ENCODE measurements at regions not wholly inside any gene's neighbourhood (a gene's known extent, or its start where the extent isn't known, plus 50 kb on each side); places are given as distances from the start of the nearest gene placed in this dataset.
A peak's percentile ranks its signal among the peaks of the same experiment; 100 is the strongest.

DNA sequence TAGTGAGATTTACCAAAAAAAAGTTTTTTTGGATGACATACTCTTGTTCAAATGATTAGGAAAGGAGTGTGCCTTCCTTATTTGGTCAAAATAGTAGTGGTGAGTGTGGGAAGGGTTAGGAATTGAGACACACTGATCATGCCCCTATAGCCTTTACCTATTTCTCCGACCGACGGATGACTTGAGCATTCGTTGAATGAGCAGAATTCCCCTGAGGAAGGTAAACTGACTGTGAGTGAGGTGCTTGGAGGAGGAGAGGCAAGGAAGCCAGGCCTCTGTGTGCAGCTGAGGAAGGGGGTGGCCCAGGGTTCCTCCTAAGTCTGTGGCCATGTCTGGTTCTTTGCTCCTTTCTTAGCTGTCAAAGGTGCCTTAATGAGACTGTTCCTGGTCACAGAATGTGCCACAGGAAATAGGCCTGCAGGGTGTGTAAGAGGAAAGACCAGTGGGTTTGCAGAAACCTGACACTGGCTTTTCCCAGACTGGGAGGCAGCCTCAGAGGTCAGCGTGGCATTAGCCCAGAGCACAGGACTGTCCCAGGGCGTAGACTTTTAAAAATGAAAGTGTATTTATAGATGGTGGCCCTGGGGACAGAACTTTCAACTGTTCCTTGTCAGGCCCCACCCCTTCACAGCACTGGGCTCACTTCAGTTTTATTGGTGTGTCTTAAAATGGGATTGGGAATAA is 307.7 kb upstream of the C2CD4B start:
- WGBS, 5 donors, result 73 to 84% (median 82%) methylated on average over 6 of the region's 6 CpGs
- Histone ChIP-seq H3K36me3 (no peaks in the 10 kb centered on the region), H3K27ac (peak overlapping the region in 3 of 5 donors; percentile 46 to 77 (median 64)), H3K4me3 (no peak overlapping the region), H3K27me3 (no peaks in the 10 kb centered on the region), H3K9me3 (no peaks in the 10 kb centered on the region), H3K4me1 (peaks cover 3 to 76% (median 33%) of the 10 kb centered on the region in 4 donors)
- peak in 1 of 2 donors; percentile 52 for DNase-seq
- TF ChIP-seq EP300 (IDR thresholded peaks at IDR 0.05), result no peak
- TF ChIP-seq, protein P1, sequence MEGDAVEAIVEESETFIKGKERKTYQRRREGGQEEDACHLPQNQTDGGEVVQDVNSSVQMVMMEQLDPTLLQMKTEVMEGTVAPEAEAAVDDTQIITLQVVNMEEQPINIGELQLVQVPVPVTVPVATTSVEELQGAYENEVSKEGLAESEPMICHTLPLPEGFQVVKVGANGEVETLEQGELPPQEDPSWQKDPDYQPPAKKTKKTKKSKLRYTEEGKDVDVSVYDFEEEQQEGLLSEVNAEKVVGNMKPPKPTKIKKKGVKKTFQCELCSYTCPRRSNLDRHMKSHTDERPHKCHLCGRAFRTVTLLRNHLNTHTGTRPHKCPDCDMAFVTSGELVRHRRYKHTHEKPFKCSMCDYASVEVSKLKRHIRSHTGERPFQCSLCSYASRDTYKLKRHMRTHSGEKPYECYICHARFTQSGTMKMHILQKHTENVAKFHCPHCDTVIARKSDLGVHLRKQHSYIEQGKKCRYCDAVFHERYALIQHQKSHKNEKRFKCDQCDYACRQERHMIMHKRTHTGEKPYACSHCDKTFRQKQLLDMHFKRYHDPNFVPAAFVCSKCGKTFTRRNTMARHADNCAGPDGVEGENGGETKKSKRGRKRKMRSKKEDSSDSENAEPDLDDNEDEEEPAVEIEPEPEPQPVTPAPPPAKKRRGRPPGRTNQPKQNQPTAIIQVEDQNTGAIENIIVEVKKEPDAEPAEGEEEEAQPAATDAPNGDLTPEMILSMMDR (IDR thresholded peaks at IDR 0.05), result no peak
- no peak for TF ChIP-seq POLR2A (IDR thresholded peaks at IDR 0.05)
- TF ChIP-seq POLR2AphosphoS5 (IDR thresholded peaks at IDR 0.05), result no peak
- intact Hi-C loops (cut with DNase I; ENCODE audit: low total_unique reads), result no loop called here

DNA sequence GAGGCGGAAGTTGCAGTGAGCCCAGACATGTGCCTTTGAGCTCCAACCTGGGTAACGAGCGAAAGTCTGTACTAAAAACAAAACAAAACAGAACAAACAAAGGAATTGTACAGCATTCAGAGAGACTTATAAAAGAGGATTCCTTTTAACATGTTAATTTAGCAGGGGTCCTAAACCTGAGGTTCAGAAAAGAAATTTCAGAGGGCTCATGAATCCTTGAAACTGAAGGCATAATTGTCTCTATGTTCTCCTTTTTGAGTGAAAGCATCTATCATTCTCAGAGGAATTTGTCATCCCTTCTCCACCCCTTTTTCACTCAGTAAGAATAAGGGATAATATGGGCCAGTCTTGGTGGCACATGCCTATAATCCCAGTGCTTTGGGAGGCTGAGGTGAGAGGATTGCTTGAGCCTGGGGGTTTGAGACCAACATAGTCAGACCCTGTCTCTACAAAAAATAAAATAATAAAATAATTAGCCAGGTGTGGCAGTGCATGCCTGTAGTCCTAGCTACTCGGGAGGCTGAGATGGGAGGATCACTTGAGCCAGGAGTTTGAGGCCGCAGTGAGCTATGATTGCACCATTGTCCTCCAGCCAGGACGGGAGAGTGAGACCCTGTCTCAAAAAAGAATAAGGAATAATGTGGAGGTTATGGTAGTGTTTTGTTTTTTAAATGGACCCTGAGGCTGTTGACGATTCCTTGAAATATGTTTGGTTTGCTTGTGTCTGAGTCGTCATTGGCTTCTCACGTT is 309.1 kb upstream of the C2CD4B start:
- Histone ChIP-seq H3K4me1 (peaks cover 3 to 70% (median 31%) of the 10 kb centered on the region in 4 donors), H3K27ac (peak overlapping the region in 3 of 5 donors; percentile 16 to 57 (median 53)), H3K9me3 (no peaks in the 10 kb centered on the region), H3K4me3 (no peak overlapping the region), H3K36me3 (no peaks in the 10 kb centered on the region), H3K27me3 (no peaks in the 10 kb centered on the region)
- TF ChIP-seq POLR2A (IDR thresholded peaks at IDR 0.05) (no peak), POLR2AphosphoS5 (IDR thresholded peaks at IDR 0.05) (no peak), EP300 (IDR thresholded peaks at IDR 0.05) (no peak)
- TF ChIP-seq, protein P1 (IDR thresholded peaks at IDR 0.05), result no peak
- 72 to 80% (median 78%) methylated on average over 9 of the region's 9 CpGs for WGBS, 5 donors
- DNase-seq, result no peak
- intact Hi-C loops (cut with DNase I; ENCODE audit: low total_unique reads), result no loop called here

DNA sequence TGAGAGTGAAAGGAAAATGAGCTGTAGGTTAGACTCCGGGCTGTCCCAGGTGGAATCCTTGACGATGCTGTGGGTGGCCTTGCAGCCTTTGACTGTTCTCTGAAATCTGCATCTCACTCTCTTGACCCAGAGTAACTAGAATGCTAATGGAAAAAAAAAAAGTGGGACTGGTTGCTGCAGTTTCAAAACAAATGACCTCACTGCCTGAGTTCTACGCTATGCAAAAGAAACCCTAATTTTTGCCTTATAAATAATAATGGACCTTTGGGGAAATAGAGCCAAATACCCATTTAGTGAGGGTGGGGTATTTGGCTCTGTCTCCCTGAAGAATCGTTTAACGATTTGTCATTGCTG is 309.7 kb upstream of the C2CD4B start:
- Histone ChIP-seq H3K36me3 (no peaks in the 10 kb centered on the region), H3K4me1 (peaks cover 3 to 65% (median 28%) of the 10 kb centered on the region in 4 donors), H3K27me3 (no peaks in the 10 kb centered on the region), H3K27ac (peak overlapping the region in 3 of 5 donors; percentile 16 to 57 (median 53)), H3K4me3 (no peak overlapping the region), H3K9me3 (no peaks in the 10 kb centered on the region)
- TF ChIP-seq EP300 (IDR thresholded peaks at IDR 0.05) (no peak), POLR2AphosphoS5 (IDR thresholded peaks at IDR 0.05) (peak in 2 of 3 donors; percentile 6 to 40)
- TF ChIP-seq, protein P1 (IDR thresholded peaks at IDR 0.05), result no peak
- peak in 1 of 2 donors; percentile 52 for DNase-seq
- WGBS, 5 donors, result 53 to 73% (median 62%) methylated on average over 5 of the region's 5 CpGs
- intact Hi-C loops (cut with DNase I; ENCODE audit: low total_unique reads), result no loop called here

DNA sequence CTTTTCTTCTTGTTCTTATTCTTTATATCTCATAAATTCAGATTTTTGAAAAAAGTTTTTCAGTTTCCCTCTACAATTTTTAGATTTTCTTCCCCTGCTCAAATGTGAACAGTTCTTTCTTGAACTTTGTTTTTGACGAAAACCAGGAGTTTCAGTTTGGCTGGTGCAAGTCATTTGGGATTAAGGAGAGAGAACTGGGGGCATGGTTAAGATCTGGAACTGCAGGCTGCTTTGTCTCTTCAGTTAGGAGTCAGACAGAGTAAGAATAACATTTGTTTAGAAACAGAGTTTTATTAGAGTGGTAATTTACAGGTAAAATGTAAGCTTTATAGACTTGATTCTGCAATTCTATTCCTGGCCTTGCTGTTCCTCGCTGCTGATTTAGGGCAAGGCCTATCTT is 310.5 kb upstream of the C2CD4B start:
- DNase-seq, result peak in 1 of 2 donors; percentile 64
- peaks cover 0 to 58% (median 25%) of the 10 kb centered on the region in 4 donors for H3K4me1 ChIP-seq
- H3K36me3 ChIP-seq, result no peaks in the 10 kb centered on the region
- no peaks in the 10 kb centered on the region for H3K27me3 ChIP-seq
- peak in 2 of 3 donors; percentile 36 to 59 for TF ChIP-seq POLR2AphosphoS5 (IDR thresholded peaks at IDR 0.05)
- TF ChIP-seq, protein P1 (IDR thresholded peaks at IDR 0.05), result no peak
- 66 to 95% (median 84%) methylated on average over 2 of the region's 2 CpGs for WGBS, 5 donors
- H3K4me3 ChIP-seq, result no peak overlapping the region
- intact Hi-C loops (cut with DNase I; ENCODE audit: low total_unique reads), result no loop called here
- no peaks in the 10 kb centered on the region for H3K9me3 ChIP-seq
- peak overlapping the region in 4 of 5 donors; percentile 22 to 57 (median 51) for H3K27ac ChIP-seq
